ENCODE measurements at regions not wholly inside any gene's neighbourhood (a gene's known extent, or its start where the extent isn't known, plus 50 kb on each side); places are given as distances from the start of the nearest gene placed in this dataset.

DNA sequence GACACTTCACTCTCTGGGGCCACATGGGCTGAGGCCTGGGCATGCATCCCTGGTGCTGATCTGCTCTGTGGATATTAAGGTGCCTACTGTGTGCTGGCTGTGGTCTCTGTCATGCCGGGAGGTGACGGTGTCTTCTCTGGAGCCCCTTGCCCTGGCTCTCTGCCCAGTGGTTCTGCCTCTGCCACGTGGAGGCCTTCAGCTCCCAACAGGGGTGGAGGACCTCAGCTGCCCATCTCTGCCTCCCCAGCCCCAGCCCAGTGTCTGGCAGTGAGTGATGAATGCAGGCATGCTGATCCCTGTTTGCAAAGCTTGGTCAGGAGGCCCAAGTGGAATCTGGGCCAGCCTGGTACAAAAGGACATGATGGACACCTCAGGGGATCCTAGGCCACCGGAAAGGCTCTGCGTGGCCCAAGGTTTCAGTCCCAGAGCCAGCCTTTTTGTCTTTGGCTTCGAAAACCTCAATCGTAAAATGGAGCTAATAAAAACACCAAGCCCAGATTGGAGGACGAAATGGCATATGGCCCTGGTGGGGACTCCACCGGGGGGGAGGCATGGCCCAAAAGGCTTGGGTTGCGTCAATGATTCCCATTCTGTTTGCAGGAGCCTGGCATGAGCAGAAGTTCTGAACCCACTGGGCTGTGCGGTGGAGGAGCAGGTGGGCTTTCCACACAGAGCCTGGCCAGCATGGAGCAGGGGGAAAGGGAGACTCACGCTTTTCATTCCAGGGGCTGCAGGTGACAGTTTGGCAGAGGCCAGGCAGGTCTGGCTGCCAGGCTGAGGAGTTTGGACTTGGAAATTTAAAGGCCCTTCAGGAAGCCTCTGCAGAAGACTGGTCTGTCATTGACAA, 54.7 kb upstream of the KLF13 start:
- TF ChIP-seq EP300 (conservative IDR thresholded peaks at IDR 0.05; ENCODE audit: poor library complexity, severe bottlenecking) (no peak), RAD21 (conservative IDR thresholded peaks at IDR 0.05) (no peak), EZH2 (IDR thresholded peaks at IDR 0.05; ENCODE audit: borderline replicate concordance, insufficient read depth, low read length, poor library complexity, severe bottlenecking) (no peak), TAF1 (IDR thresholded peaks at IDR 0.05; ENCODE audit: low read depth) (no peak), MXI1 (conservative IDR thresholded peaks at IDR 0.05; ENCODE audit: poor library complexity, severe bottlenecking) (no peak), REST (IDR thresholded peaks at IDR 0.05; ENCODE audit: borderline replicate concordance) (no peak), SMC3 (conservative IDR thresholded peaks at IDR 0.05; ENCODE audit: poor library complexity) (no peak), POLR2AphosphoS5 (IDR thresholded peaks at IDR 0.05) (no peak)
- TF ChIP-seq, protein P1, sequence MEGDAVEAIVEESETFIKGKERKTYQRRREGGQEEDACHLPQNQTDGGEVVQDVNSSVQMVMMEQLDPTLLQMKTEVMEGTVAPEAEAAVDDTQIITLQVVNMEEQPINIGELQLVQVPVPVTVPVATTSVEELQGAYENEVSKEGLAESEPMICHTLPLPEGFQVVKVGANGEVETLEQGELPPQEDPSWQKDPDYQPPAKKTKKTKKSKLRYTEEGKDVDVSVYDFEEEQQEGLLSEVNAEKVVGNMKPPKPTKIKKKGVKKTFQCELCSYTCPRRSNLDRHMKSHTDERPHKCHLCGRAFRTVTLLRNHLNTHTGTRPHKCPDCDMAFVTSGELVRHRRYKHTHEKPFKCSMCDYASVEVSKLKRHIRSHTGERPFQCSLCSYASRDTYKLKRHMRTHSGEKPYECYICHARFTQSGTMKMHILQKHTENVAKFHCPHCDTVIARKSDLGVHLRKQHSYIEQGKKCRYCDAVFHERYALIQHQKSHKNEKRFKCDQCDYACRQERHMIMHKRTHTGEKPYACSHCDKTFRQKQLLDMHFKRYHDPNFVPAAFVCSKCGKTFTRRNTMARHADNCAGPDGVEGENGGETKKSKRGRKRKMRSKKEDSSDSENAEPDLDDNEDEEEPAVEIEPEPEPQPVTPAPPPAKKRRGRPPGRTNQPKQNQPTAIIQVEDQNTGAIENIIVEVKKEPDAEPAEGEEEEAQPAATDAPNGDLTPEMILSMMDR (IDR thresholded peaks at IDR 0.05; ENCODE audit: poor library complexity, severe bottlenecking): no peak
- Histone ChIP-seq H3K36me3 (ENCODE audit: insufficient read depth, low read length) (no peaks in the 10 kb centered on the region), H3K4me3 (ENCODE audit: low read length) (no peak overlapping the region), H3K27me3 (ENCODE audit: insufficient read depth, low read depth, low read length) (no peaks in the 10 kb centered on the region), H3K79me2 (replicated peaks; ENCODE audit: insufficient read depth, low read length) (no peaks in the 10 kb centered on the region), H3K9me3 (ENCODE audit: low read length) (no peaks in the 10 kb centered on the region), H4K20me1 (ENCODE audit: insufficient read depth) (no peaks in the 10 kb centered on the region), H3K9me2 (ENCODE audit: insufficient read depth, low read length) (no peaks in the 10 kb centered on the region), H3K9ac (ENCODE audit: low read length) (no peak overlapping the region), H3K27ac (ENCODE audit: low read length) (no peak overlapping the region), H3F3A (ENCODE audit: insufficient read depth, low read length, poor library complexity, severe bottlenecking) (no peaks in the 10 kb centered on the region), H3K4me2 (ENCODE audit: low read length) (no peak overlapping the region), H2AFZ (ENCODE audit: low read depth, low read length) (no peak overlapping the region)

DNA sequence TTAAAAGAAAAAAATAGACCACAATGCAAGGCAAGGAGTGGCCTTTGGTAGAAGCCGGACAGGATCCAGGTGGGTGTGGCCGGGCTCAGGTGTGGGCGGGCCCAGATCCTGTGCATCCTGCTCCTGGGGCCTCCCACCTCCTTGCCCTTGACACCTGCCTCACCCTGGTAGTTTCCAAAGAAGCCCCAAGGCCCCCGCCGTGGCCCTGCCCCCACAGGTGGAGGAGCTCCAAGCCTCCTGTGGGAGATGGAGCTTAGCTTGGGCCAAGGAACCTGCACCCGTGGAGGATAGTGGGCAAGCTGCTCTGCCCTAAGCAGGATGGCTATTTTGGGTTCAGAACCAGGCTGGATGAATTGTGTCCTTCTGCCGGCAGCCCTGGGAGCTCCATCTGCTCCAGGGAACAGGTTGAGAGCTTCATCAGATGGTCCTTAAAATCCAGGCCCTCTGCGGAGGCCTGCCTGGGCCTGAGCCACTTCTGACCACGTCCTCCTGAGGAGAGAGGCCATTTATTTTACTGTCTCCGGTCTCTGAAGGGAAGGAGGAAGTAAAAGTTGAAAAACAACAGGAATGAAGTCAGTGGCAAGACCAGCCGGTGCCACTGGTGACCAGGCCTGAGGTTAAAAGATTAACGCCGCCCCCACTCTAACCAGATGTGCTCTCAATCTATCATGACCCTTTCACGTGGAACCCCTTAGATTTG, 53.9 kb upstream of the KLF13 start:
- no peaks in the 10 kb centered on the region for H3K27me3 ChIP-seq (ENCODE audit: insufficient read depth, low read depth, low read length)
- TF ChIP-seq MXI1 (conservative IDR thresholded peaks at IDR 0.05; ENCODE audit: poor library complexity, severe bottlenecking) (no peak), REST (IDR thresholded peaks at IDR 0.05; ENCODE audit: borderline replicate concordance) (no peak), SMC3 (conservative IDR thresholded peaks at IDR 0.05; ENCODE audit: poor library complexity) (no peak), EP300 (conservative IDR thresholded peaks at IDR 0.05; ENCODE audit: poor library complexity, severe bottlenecking) (no peak), TAF1 (IDR thresholded peaks at IDR 0.05; ENCODE audit: low read depth) (no peak), POLR2AphosphoS5 (IDR thresholded peaks at IDR 0.05) (no peak), RAD21 (conservative IDR thresholded peaks at IDR 0.05) (no peak), EZH2 (IDR thresholded peaks at IDR 0.05; ENCODE audit: borderline replicate concordance, insufficient read depth, low read length, poor library complexity, severe bottlenecking) (no peak)
- TF ChIP-seq, protein P1 (IDR thresholded peaks at IDR 0.05; ENCODE audit: poor library complexity, severe bottlenecking): no peak
- H3K4me3 ChIP-seq (ENCODE audit: low read length): no peak overlapping the region
- H3F3A ChIP-seq (ENCODE audit: insufficient read depth, low read length, poor library complexity, severe bottlenecking): no peaks in the 10 kb centered on the region
- H2AFZ ChIP-seq (ENCODE audit: low read depth, low read length): no peak overlapping the region
- no peaks in the 10 kb centered on the region for H3K36me3 ChIP-seq (ENCODE audit: insufficient read depth, low read length)
- no peak overlapping the region for H3K4me2 ChIP-seq (ENCODE audit: low read length)
- no peak overlapping the region for H3K9ac ChIP-seq (ENCODE audit: low read length)
- no peaks in the 10 kb centered on the region for H3K9me3 ChIP-seq (ENCODE audit: low read length)
- no peak overlapping the region for H3K27ac ChIP-seq (ENCODE audit: low read length)
- H3K79me2 ChIP-seq (replicated peaks; ENCODE audit: insufficient read depth, low read length): no peaks in the 10 kb centered on the region
- no peaks in the 10 kb centered on the region for H4K20me1 ChIP-seq (ENCODE audit: insufficient read depth)
- H3K9me2 ChIP-seq (ENCODE audit: insufficient read depth, low read length): no peaks in the 10 kb centered on the region
